ENCODE measurements at regions not wholly inside any gene's neighbourhood (a gene's known extent, or its start where the extent isn't known, plus 50 kb on each side); places are given as distances from the start of the nearest gene placed in this dataset.
A peak's percentile ranks its signal among the peaks of the same experiment; 100 is the strongest.

- 47 to 54% methylated on average over 6 of the region's 6 CpGs for WGBS, 2 donors
- H3K4me3 ChIP-seq, result no peak overlapping the region
- intact Hi-C loops (cut with DNase I), result no loop called here
- H3K27me3 ChIP-seq, result no peaks in the 10 kb centered on the region
- no peaks in the 10 kb centered on the region for H3K9me3 ChIP-seq
- no peaks in the 10 kb centered on the region for H3K36me3 ChIP-seq (replicated peaks in 1 of 2; ENCODE audit: insufficient read depth in 1 of 2, low read depth in 2 of 2)
- no peak for ATAC-seq
- H3K27ac ChIP-seq, result no peak overlapping the region
- no peak for DNase-seq
- TF ChIP-seq POLR2A (IDR thresholded peaks at IDR 0.05), result no peak
- TF ChIP-seq CTCF (IDR thresholded peaks at IDR 0.05), result no peak
- no peaks in the 10 kb centered on the region for H3K4me1 ChIP-seq
These were observed 592.2 kb downstream of the REEP3 start for GRCh38 chr10:64113375-64113774.

DNA sequence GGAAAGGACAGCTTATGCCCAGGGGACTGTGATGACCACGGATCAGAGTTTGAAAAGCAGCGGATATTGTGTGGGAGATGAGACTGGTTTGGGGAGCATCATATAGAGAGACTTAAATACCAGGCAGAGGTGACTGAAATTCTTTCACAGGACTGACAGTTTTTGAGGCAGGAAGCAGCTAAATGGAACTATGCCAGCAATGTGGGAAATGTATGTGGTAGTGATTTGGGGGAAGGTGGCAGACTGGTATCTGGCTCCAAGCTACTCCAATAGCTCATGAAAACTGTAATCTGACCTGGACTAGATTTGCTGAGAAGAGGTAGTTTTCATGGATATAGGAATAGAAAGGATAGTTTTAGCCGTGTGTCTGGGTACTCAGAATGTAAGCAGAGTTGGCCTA, 592.6 kb downstream of the REEP3 start:
- Histone ChIP-seq H3K36me3 (replicated peaks in 1 of 2; ENCODE audit: insufficient read depth in 1 of 2, low read depth in 2 of 2) (no peaks in the 10 kb centered on the region), H3K9me3 (no peaks in the 10 kb centered on the region), H3K27me3 (no peaks in the 10 kb centered on the region), H3K4me3 (no peak overlapping the region), H3K4me1 (no peaks in the 10 kb centered on the region), H3K27ac (no peak overlapping the region)
- 72 to 73% methylated on average over 3 of the region's 3 CpGs for WGBS, 2 donors
- TF ChIP-seq POLR2A (IDR thresholded peaks at IDR 0.05), result no peak
- TF ChIP-seq CTCF (IDR thresholded peaks at IDR 0.05), result no peak
- DNase-seq (no peak), ATAC-seq (no peak)
- intact Hi-C loops (cut with DNase I), result no loop called here

GRCh38 chr10:64115471-64115870, 594.3 kb downstream of the REEP3 start:
- WGBS, 2 donors, result 56 to 57% methylated on average over 1 of the region's 1 CpG
- ATAC-seq (no peak), DNase-seq (no peak)
- no peaks in the 10 kb centered on the region for H3K27me3 ChIP-seq
- no peaks in the 10 kb centered on the region for H3K36me3 ChIP-seq (replicated peaks in 1 of 2; ENCODE audit: insufficient read depth in 1 of 2, low read depth in 2 of 2)
- intact Hi-C loops (cut with DNase I), result no loop called here
- H3K4me1 ChIP-seq, result no peaks in the 10 kb centered on the region
- no peaks in the 10 kb centered on the region for H3K9me3 ChIP-seq
- no peak overlapping the region for H3K4me3 ChIP-seq
- TF ChIP-seq POLR2A (IDR thresholded peaks at IDR 0.05) (no peak), CTCF (IDR thresholded peaks at IDR 0.05) (no peak)
- H3K27ac ChIP-seq, result no peak overlapping the region

DNA sequence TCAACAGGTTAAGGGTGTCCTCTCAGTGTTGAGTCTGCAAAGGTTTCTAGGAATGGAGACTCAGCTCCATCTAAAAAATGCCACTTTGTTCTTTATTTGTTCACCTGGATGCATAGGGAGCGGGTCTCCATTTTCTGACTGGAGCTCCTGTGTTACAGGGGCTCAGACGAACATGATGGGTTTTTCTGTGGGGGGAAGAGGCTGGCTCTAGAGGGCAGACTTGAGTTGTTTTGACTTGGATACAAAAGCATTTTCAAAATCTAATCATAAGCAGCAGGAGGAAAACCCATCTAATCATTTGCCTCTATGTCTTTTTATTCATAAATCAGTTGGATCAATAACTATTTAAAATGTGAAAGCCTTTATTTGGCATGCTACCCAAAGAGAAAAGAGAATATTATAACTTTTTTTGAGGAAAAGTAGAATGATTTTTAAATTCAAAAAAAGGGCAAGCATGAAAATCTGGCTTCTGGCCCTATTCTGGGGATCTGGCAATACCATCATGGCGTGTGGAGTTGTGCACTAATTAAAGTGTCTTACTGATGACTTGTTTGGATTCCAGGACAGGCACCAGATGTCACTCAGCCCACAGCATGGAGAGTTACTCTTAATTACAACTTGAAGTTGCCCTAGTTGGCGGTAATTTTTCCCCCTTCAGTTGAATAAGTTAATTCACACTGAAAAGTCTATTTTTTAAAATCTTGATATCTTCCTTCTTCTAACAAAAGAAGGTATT, 594.9 kb downstream of the REEP3 start:
- no peaks in the 10 kb centered on the region for H3K27me3 ChIP-seq
- no peaks in the 10 kb centered on the region for H3K9me3 ChIP-seq
- H3K4me1 ChIP-seq, result no peaks in the 10 kb centered on the region
- DNase-seq, result peak in 2 of 4 donors; percentile 8 to 11
- peak in 6 of 7 experiments; percentile 18 to 41 (median 32) for TF ChIP-seq CTCF (IDR thresholded peaks at IDR 0.05)
- no peak for TF ChIP-seq POLR2A (IDR thresholded peaks at IDR 0.05)
- intact Hi-C loops (cut with DNase I), result no loop called here
- ATAC-seq, result no peak
- no peak overlapping the region for H3K27ac ChIP-seq
- H3K4me3 ChIP-seq, result no peak overlapping the region
- WGBS, 2 donors, result 45 to 52% methylated on average over 4 of the region's 4 CpGs
- no peaks in the 10 kb centered on the region for H3K36me3 ChIP-seq (replicated peaks in 1 of 2; ENCODE audit: insufficient read depth in 1 of 2, low read depth in 2 of 2)

DNA sequence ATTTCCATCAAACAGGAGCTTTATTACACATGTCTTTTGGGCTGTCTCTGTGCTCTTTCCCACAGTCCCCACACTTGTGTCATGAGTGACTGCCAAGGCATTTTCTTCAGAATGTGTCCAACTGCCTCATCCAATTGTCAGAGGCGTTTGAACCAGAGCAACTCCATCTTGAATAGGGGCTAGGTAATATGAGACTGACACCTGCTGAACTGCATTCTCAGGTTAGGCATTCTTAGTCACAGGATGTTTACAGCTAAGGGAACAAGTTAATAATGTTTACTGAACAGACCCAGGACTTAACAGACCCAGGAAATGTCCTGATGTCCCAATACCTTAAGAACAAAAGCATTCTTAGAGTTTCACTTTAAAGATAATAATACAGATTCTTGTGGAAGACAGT, 595.5 kb downstream of the REEP3 start:
- no peak for ATAC-seq
- no peak for DNase-seq
- 65 to 82% methylated on average over 1 of the region's 1 CpG for WGBS, 2 donors
- Histone ChIP-seq H3K27ac (no peak overlapping the region), H3K4me1 (no peaks in the 10 kb centered on the region), H3K4me3 (no peak overlapping the region), H3K9me3 (no peaks in the 10 kb centered on the region), H3K27me3 (no peaks in the 10 kb centered on the region), H3K36me3 (replicated peaks in 1 of 2; ENCODE audit: insufficient read depth in 1 of 2, low read depth in 2 of 2) (no peaks in the 10 kb centered on the region)
- intact Hi-C loops (cut with DNase I), result no loop called here
- TF ChIP-seq POLR2A (IDR thresholded peaks at IDR 0.05), result no peak
- TF ChIP-seq CTCF (IDR thresholded peaks at IDR 0.05), result no peak

All from body of pancreas (tissue), 4 donors.